ENCODE measurements at regions not wholly inside any gene's neighbourhood (a gene's known extent, or its start where the extent isn't known, plus 50 kb on each side); places are given as distances from the start of the nearest gene placed in this dataset.
"Not testable (repeated sequence)": the region's sequence is repeated elsewhere in the genome, so short reads cannot be mapped to it uniquely, and the experiment has no call there.

- DNase-seq = no peak
Observed at GRCh38 chr3:176615826-176616225, 581.5 kb downstream of the TBL1XR1 start.

DNA sequence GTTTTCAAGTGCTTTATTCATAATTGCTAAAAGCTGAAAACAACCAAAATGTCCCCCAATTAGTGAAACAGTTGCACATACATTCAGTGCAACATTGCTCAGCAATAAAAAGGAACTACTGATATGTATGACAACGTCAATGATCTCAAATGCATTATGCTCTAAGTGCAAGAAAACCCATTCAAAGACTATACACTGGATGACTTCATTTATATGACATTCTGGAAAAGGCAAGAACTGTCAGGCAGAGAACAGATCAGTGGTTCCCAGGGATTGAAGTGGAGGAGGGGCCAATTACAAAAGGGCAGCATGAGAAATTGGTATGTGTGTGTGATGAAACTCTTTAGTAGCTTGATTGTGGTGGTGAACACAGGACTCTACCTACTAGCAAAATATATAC is 585.6 kb downstream of the TBL1XR1 start:
- no peak for DNase-seq

- DNase-seq = no peak
Observed at GRCh38 chr3:176609361-176609760, 587.9 kb downstream of the TBL1XR1 start.

GRCh38 chr3:176605553-176605952 is 591.7 kb downstream of the TBL1XR1 start:
- DNase-seq = not testable (repeated sequence)

DNA sequence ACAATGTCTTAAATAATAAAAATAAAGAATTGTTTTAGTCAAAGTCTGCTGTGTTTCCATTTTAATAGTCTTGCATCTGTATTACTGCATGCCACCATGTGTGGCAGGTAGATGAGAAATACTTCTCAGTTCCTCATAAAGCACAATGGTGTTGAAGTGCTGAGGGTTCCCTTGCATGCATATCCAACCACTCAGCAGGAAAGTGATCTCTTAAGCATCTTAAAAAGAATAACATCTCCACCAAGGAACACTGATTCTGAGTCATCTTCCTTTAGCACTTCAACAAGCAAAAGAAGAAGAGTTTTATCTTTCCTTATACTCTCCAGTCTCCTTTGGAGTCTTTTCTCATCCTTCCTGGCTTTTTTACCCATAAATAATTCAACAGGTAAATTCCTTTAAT is 602.0 kb downstream of the TBL1XR1 start:
- DNase-seq = no peak

DNA sequence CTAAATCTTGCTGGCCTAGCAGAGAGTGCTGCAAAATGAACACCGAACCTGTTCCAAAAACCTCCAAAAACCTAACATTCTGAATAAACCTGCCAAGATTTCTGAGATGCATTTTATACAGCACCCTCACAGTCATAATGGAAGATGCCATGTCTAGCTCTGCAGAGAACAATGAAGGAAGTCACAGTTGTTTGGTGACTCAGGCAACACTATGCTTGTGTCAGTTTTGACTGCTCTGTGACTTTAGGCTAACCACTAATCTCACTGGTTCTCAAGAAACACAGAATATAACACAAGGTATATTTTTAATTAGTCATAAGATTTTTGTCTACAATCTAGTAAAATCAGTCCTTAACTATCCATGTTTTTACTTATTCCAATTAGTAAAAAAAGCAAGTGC is 606.6 kb downstream of the TBL1XR1 start:
- DNase-seq = no peak

GRCh38 chr3:176587089-176587488 is 610.2 kb downstream of the TBL1XR1 start:
- DNase-seq = no peak

DNA sequence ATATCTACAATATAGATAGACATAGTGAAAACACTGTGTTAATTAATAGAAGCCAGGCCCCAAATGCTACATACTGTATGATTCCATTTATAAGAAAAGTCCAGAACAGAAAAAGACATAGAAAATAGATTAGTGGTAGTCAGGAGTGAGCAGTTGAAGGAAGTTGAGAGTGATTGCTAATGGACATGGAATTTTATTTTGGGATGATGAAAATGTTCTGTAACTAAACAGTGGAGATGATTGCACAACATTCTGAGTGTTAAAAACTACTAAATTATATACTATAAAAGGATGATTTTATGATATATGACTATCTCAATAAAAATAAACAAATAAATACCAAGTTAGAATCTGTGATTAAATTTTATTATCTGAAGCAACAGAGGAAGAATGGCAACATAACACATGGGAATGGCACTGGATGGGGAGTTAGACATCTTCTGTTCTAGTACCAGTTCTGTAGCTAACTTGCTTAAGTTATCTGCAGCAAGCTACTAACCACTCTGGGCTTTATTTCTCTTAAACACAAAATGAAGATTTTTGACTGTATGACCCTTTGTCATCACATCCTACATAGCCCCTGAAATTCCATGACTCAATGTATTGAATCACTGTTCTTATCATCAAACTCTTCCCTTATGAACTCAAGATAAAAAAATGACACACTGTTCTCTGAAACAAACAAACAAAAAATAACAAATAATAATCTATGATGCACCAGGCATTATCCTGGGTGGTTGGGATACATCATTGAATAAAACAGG is 612.7 kb downstream of the TBL1XR1 start:
- no peak for DNase-seq

GRCh38 chr3:176583956-176584355 is 613.3 kb downstream of the TBL1XR1 start:
- DNase-seq = no peak

DNA sequence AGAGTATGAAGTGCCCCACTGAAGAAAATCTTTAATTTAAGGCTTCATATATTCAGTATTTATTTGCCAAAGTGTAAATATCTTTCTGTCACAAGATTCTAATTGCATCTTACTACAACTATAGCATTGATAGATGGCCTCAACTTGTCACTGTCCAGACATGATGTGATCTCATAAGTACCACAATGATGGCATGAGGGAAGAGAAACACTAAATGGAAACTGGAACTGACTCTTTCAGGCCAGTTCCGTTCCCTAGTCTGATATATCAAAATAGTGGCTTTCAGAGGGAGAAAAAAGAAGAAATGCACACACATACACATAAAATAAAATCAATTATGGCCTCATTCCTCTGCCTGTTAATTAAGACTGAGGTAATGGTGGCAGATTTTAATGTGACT is 615.7 kb downstream of the TBL1XR1 start:
- DNase-seq = no peak

DNA sequence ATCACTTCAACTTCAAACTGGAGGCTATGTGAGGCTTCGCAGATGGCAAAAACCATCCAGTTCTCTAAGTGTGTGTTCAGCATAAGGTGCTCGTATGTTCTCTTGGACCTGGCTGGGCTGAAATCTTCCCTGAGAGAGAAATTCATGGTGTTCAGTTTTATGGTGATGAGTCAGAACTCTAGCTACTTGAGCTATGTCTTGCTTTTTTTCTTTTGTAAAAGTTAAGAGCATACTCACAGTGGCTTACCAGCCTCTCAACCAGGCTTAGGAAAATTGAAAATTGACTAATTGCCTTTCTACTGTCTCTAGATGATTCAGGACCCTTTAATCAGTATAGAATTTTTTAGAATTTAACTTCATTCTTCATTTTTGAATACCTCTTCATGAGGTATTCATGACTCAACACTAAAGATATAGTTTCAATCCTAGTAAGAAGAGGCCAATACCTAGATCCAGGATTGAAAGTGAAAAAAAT is 617.5 kb downstream of the TBL1XR1 start:
- no peak for DNase-seq

GRCh38 chr3:176578316-176578715 is 619.0 kb downstream of the TBL1XR1 start:
- no peak for DNase-seq

DNA sequence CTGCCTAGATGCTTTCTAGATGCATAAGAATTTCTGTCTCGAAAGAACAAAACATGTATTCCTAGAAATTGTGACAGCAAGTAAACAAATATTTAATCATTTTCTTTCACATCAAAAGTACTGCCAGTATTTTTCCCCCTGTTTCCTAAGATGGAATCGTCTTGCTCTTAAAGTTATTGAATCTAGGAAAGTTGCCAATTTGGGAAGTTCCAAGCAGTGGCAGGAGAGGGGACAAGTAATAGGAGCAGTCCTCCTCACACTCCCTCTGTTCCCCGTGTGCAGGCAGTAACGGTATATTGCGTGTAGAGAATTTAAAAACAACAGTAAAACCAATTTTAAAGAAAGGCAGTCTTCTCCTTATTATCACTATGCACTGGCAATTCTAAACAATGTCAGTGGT is 619.8 kb downstream of the TBL1XR1 start:
- DNase-seq = no peak

DNA sequence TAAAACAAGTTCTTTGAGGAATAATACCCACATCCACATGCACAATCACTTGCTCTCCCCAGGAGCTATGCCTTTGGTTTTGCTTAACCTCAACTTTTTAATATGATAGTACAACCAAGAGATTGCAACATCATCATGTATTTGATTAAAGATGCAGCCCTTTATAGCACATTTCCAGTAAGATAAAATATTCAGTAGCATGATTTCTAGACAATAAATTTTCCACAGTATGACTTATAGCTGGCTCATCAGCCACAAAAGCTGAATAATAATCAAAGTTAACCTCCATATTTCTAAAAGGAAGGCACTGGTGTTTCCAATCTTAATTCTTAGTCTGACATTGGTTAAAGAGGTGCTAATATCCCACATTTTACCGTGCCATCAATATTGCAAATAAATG is 622.5 kb downstream of the TBL1XR1 start:
- no peak for DNase-seq

- DNase-seq = no peak
Observed at GRCh38 chr3:176571926-176572325, 625.4 kb downstream of the TBL1XR1 start.

DNA sequence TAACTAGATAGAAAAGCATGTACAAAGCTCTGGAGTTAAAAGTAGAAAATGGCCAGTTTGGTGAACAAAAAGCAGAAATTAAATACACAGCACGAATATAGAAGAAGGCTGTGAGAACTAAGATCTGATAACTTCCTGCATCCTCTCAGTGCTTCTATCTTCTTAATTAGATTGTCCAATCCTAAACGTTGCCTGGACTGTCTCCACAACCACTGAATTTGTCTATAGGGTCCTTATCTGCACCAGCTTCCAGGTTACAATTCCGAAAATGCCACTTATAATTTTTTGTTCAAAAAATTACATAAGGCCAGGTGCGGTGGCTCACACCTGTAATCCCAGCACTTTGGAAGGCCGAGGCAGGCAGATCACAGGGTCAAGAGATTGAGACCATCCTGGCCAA is 626.3 kb downstream of the TBL1XR1 start:
- DNase-seq = no peak

DNA sequence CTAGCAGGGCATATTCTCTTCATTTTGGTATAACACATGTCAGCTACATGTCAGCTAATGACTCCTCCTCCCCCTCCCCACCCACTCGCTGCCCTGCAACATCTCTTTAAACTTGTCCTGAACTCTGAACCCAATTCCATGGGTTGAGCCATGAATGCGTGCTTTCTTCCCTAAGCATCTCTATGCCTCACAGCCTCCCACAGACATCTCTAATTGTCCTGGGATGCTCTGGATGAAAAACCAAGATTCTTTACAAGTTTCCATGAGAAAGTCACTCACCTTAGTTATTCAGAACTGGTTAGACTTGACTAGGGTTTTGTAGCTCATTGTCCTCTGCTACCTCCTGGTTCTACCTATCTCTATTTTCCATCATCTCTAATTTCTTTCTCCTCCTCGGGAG is 629.1 kb downstream of the TBL1XR1 start:
- DNase-seq = no peak

- DNase-seq = no peak
Observed at GRCh38 chr3:176566757-176567156, 630.5 kb downstream of the TBL1XR1 start.

- DNase-seq = no peak
Observed at GRCh38 chr3:176562331-176562730, 635.0 kb downstream of the TBL1XR1 start.

DNA sequence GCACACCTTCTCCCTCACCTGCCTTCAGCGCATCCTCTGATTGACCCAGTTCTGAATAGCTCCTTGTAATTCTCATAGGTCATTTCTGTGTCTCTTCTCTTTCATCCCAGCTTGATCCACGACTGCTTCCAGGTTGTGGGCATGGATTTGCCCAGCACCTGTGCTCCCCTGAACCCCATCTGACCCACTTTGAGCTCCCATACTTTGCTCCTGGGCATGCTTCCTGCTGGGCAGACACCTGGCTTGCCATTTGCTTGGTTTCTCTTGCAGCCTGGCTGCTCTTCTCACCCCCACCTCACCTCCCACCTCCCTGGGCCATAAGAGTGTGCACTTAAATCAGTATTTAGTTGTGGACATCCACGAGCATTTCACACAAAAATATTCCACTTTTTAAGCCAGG is 635.5 kb downstream of the TBL1XR1 start:
- DNase-seq = no peak

- DNase-seq = no peak
Observed at GRCh38 chr3:176554791-176555654, 642.3 kb downstream of the TBL1XR1 start.

- no peak for DNase-seq
Observed at GRCh38 chr3:176554264-176554663, 643.0 kb downstream of the TBL1XR1 start.

DNA sequence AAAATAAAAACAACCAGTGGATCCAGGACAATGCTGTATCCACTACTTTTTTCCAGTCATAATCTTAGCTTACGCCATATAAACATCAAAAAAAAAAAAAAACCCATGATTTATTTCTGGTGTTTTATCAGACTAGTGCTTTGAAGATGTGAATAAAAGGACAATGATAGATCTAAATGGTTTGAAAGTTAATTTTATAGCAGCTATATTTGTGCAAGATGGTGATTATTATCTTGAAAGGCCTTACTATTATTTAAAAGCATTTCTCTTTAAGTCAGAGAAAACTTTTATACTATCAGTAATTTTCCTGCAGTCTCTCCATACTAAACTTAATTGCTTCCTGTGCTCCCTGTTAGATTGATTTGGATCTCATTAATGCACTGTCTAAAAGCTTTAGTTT is 670.3 kb downstream of the TBL1XR1 start:
- no peak for DNase-seq

- DNase-seq = no peak
Observed at GRCh38 chr3:176526225-176526624, 671.1 kb downstream of the TBL1XR1 start.

Measured in stimulated activated CD4-positive, alpha-beta T cell treated with anti-CD3 and anti-CD28 coated beads, Interleukin-15, amount 100 ng/mL, for 24 hours (primary cell).